G401.6 (cell line): ENCODE measurements at regions not wholly inside any gene's neighbourhood (a gene's known extent, or its start where the extent isn't known, plus 50 kb on each side); places are given as distances from the start of the nearest gene placed in this dataset.
A peak's percentile ranks its signal among the peaks of the same experiment; 100 is the strongest.
"Not testable (repeated sequence)": the region's sequence is repeated elsewhere in the genome, so short reads cannot be mapped to it uniquely, and the experiment has no call there.

Experiments used
- FAIRE-seq: peaks from 2 replicates; lab custom pipeline; 2012; peaks lifted over from hg19 to GRCh38; lab: Jason Lieb, UNC

GRCh38 chr1:166490437-166490991, 323.7 kb upstream of the FAM78B start:
- FAIRE-seq, result no peak

GRCh38 chr1:166493765-166494164, 327.0 kb upstream of the FAM78B start:
- FAIRE-seq, result not testable (repeated sequence)

- peak; percentile 94 for FAIRE-seq
Measured at GRCh38 chr1:166507347-166507746, 331.9 kb upstream of the POGK start.

GRCh38 chr1:166511761-166512160, 327.5 kb upstream of the POGK start:
- FAIRE-seq, result no peak

- FAIRE-seq, result no peak
Measured at GRCh38 chr1:166514067-166514466, 325.2 kb upstream of the POGK start.

- no peak for FAIRE-seq
Measured at GRCh38 chr1:166527752-166528151, 311.5 kb upstream of the POGK start.

- peak; percentile 64 for FAIRE-seq
Measured at GRCh38 chr1:166538646-166539045, 300.6 kb upstream of the POGK start.

- FAIRE-seq, result no peak
Measured at GRCh38 chr1:166544036-166544435, 295.2 kb upstream of the POGK start.

GRCh38 chr1:166544561-166544960, 294.7 kb upstream of the POGK start:
- FAIRE-seq, result no peak

- FAIRE-seq, result no peak
Measured at GRCh38 chr1:166552706-166553105, 286.6 kb upstream of the POGK start.

- no peak for FAIRE-seq
Measured at GRCh38 chr1:166570954-166571353, 268.3 kb upstream of the POGK start.

- FAIRE-seq, result no peak
Measured at GRCh38 chr1:166573199-166573598, 266.1 kb upstream of the POGK start.

GRCh38 chr1:166579557-166580501, 259.4 kb upstream of the POGK start:
- FAIRE-seq, result no peak

GRCh38 chr1:166588741-166589140, 250.5 kb upstream of the POGK start:
- FAIRE-seq, result no peak

GRCh38 chr1:166590161-166590560, 249.1 kb upstream of the POGK start:
- FAIRE-seq, result no peak

- FAIRE-seq, result no peak
Measured at GRCh38 chr1:166594646-166595045, 244.6 kb upstream of the POGK start.

GRCh38 chr1:166597516-166597915, 241.8 kb upstream of the POGK start:
- FAIRE-seq, result no peak

GRCh38 chr1:166600574-166600973, 238.7 kb upstream of the POGK start:
- FAIRE-seq, result no peak

GRCh38 chr1:166601650-166602278, 237.5 kb upstream of the POGK start:
- FAIRE-seq, result no peak

GRCh38 chr1:166602801-166603200, 236.5 kb upstream of the POGK start:
- FAIRE-seq, result not testable (repeated sequence)

GRCh38 chr1:166603296-166603695, 236.0 kb upstream of the POGK start:
- no peak for FAIRE-seq

- no peak for FAIRE-seq
Measured at GRCh38 chr1:166605137-166605536, 234.1 kb upstream of the POGK start.

- FAIRE-seq, result no peak
Measured at GRCh38 chr1:166612886-166613285, 226.4 kb upstream of the POGK start.
